GM12875 (cell line): ENCODE measurements at regions not wholly inside any gene's neighbourhood (a gene's known extent, or its start where the extent isn't known, plus 50 kb on each side); places are given as distances from the start of the nearest gene placed in this dataset.

Experiments used
- H3K4me3 ChIP-seq: one replicate; pipeline ENCODE4 v1.5.1; 2011; ENCODE audit warnings: low read depth, low read length, control low read depth
- TF ChIP-seq, protein P1 (sequence below): IDR thresholded peaks from 2 replicates; pipeline ENCODE4 v1.5.1; 2011; ENCODE audit warnings: low read depth, mild to moderate bottlenecking, control low read depth, inconsistent platforms, low read length, moderate library complexity, borderline replicate concordance; ENCODE audit not compliant: insufficient read depth

DNA sequence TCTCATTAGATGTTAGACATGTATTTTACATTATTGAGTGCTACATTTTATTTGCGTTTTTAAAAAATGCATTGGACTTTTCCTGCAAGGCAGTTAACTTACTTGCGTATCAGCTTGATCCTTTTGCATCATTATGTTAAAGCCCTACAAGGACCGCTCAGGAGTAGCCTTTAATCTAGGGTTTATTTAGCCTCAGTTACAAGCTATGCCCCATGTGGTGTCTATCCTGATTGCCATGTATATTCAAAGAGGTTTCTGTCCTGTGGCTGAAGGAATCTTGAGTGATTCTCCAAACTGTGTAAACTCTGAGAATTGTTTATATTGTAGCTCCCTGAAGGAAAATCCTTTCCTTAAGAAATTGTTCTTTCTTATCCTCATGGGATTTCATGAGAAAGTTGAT is 821.8 kb upstream of the AGA start:
- TF ChIP-seq, protein P1, sequence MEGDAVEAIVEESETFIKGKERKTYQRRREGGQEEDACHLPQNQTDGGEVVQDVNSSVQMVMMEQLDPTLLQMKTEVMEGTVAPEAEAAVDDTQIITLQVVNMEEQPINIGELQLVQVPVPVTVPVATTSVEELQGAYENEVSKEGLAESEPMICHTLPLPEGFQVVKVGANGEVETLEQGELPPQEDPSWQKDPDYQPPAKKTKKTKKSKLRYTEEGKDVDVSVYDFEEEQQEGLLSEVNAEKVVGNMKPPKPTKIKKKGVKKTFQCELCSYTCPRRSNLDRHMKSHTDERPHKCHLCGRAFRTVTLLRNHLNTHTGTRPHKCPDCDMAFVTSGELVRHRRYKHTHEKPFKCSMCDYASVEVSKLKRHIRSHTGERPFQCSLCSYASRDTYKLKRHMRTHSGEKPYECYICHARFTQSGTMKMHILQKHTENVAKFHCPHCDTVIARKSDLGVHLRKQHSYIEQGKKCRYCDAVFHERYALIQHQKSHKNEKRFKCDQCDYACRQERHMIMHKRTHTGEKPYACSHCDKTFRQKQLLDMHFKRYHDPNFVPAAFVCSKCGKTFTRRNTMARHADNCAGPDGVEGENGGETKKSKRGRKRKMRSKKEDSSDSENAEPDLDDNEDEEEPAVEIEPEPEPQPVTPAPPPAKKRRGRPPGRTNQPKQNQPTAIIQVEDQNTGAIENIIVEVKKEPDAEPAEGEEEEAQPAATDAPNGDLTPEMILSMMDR: no peak
- no peak overlapping the region for H3K4me3 ChIP-seq

DNA sequence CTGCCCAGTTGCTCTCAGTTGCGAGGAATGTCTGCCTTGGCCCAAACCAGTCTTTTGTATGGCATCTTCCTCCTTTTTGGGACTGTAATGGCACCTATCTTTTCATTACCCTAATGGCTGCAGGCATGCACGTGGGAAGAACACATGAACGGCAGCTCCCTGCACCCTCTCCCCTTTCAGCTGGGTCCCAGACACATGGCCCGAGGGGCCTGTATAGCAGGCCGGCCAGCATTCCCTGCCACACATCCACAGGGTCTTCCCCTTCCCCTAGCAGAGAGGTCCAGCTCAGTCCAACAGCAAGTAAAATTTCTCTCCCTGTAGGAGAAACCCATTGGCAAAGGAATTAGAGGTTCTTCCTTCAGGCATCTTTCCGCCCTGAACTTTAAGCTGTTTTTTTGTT is 829.1 kb upstream of the AGA start:
- no peak overlapping the region for H3K4me3 ChIP-seq
- TF ChIP-seq, protein P1: no peak

DNA sequence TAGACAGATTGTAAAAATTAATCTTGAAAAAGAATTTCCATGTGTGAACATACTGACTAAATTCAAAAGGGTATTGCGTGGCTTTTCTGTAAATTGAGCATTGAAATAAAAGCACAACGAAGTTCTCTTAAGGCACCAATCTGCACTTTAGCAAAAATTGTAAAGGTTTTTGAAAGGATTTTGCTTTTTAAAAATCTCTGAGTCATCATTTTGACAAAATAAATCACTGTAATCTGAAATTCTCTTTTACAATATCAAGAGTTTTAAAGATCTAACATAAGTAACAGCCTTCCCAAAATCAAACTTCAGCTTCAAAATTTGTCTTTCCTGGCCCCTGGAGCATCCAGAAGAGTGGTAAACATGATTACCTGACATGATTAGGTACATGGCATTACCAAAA is 830.9 kb upstream of the AGA start:
- TF ChIP-seq, protein P1: no peak
- H3K4me3 ChIP-seq: no peak overlapping the region

DNA sequence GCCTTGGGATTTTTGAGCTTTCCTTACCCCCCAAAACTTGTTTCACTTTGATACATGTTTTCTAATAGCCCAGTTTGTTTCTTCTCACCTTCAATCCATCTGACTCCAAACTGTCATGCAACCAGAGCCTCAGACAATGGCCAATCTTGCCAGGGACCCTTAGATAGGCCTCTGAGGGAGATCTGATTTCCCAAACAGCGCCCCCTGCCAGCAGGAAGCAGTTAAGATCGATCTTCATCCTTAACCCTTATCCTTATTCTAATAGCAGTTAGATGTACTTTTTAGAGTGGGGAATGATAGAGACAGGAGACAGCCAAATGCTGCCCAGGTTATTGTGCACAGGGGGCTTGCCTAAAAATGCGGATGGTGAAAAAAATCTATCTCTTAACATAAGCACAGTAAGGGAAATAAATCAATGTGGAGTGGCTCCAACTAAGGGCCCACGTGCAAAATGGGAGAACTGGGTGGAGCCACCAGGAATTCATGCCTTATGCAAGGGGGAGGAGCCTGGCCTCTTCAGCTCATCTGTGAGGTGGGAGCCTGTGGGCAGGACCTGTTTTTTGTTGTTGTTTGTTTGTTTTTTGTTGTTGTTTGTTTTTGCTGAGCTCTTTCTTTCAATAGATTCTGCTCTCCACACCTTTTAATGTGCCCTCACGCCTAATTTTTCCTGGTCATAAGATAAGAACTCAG is 833.6 kb upstream of the AGA start:
- TF ChIP-seq, protein P1: no peak
- H3K4me3 ChIP-seq: no peak overlapping the region

DNA sequence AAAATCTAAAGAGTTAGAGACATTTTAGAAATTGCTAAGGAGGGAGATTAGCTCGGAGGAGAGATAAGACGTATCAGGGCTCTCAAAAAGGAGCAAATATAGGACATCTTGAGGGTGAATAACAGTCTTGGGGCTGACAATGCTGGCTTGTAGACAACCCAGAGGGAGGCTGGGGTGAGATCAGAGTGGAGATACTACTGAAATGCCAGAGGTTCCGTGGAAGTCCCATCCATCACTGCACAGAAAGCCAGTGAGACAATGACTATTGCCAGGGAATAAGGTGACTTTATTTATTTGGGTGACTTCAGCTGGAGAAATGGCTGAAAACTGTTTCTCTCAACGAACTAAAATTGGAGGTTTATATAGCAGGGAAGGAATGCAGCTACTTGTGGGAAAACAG is 838.1 kb upstream of the AGA start:
- TF ChIP-seq, protein P1: no peak

DNA sequence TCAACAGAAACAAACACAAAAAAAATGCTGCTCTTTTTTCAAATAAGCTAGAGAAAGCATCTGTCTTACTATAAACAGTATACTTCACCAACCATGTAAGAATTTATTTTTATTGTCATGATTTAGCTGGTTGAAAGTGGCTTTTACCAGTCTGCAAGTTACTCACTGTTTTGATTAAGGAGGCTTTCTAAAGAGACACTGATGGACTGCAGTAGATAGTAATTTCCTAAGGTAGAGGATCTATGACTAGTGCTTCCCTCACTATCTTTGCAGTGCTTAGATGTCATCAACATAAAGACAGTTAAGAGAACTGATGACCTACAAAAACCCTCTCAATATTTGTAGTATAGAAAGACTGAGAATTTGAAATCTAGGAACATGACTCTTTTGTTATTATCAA is 846.2 kb upstream of the AGA start:
- H3K4me3 ChIP-seq: no peak overlapping the region
- TF ChIP-seq, protein P1: no peak

More for the DNA sequence above, 838.1 kb upstream of the AGA start:
- no peak overlapping the region for H3K4me3 ChIP-seq

DNA sequence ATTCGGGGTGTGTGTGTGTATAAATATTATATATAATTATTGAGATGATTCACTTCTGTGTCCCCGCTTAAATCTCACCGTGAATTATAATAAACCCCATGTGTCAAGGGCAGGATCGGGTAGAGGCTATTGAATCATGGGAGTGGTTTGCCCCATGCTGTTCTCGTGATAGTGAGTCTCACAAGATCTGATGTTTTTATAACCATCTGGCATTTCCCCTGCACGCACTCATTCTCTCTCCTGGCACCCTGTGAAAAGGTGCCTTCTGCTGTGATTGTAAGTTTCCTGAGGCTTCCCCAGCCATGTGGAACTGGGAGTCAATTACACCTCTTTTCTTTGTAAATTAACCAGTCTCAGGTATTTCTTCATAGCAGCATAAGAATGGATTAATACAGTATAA is 851.4 kb upstream of the AGA start:
- no peak overlapping the region for H3K4me3 ChIP-seq
- TF ChIP-seq, protein P1: no peak
